ENCODE measurements at regions not wholly inside any gene's neighbourhood (a gene's known extent, or its start where the extent isn't known, plus 50 kb on each side); places are given as distances from the start of the nearest gene placed in this dataset.

DNA sequence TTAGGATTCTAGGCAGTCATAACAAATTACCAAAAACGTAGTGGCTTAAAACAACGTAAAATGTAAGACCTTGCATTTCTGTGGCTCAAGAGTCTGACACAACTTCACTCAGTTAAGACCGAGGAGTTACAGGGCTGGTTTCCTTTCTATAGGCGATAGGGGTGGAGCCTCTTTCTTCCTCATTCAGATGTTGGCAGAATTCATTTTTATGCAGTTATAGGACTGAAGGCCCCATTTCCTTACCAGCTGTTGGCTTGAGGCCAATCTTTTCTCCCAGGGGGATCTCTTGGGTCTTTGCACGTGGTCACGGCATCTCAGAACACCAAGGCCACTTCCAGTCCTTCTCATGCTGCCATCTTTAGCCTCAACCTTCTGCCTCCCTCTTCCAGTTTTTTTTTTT is 145.2 kb downstream of the KCNJ2 start:
- Histone ChIP-seq H3K27me3 (no peaks in the 10 kb centered on the region), H3K36me3 (no peaks in the 10 kb centered on the region), H3K4me1 (peaks cover 0 to 7% (median 0%) of the 10 kb centered on the region in 4 donors), H3K9me3 (no peaks in the 10 kb centered on the region), H3K4me3 (no peak overlapping the region), H3K27ac (peak overlapping the region in 1 of 5 donors; percentile 22)
- no peak for DNase-seq
- no peak for TF ChIP-seq EP300 (IDR thresholded peaks at IDR 0.05)
- TF ChIP-seq POLR2AphosphoS5 (IDR thresholded peaks at IDR 0.05): no peak
- TF ChIP-seq POLR2A (IDR thresholded peaks at IDR 0.05): no peak
- TF ChIP-seq, protein P1, sequence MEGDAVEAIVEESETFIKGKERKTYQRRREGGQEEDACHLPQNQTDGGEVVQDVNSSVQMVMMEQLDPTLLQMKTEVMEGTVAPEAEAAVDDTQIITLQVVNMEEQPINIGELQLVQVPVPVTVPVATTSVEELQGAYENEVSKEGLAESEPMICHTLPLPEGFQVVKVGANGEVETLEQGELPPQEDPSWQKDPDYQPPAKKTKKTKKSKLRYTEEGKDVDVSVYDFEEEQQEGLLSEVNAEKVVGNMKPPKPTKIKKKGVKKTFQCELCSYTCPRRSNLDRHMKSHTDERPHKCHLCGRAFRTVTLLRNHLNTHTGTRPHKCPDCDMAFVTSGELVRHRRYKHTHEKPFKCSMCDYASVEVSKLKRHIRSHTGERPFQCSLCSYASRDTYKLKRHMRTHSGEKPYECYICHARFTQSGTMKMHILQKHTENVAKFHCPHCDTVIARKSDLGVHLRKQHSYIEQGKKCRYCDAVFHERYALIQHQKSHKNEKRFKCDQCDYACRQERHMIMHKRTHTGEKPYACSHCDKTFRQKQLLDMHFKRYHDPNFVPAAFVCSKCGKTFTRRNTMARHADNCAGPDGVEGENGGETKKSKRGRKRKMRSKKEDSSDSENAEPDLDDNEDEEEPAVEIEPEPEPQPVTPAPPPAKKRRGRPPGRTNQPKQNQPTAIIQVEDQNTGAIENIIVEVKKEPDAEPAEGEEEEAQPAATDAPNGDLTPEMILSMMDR (IDR thresholded peaks at IDR 0.05): no peak
- intact Hi-C loops (cut with DNase I; ENCODE audit: low total_unique reads): no loop called here
- 69 to 85% (median 83%) methylated on average over 6 of the region's 6 CpGs for WGBS, 5 donors

DNA sequence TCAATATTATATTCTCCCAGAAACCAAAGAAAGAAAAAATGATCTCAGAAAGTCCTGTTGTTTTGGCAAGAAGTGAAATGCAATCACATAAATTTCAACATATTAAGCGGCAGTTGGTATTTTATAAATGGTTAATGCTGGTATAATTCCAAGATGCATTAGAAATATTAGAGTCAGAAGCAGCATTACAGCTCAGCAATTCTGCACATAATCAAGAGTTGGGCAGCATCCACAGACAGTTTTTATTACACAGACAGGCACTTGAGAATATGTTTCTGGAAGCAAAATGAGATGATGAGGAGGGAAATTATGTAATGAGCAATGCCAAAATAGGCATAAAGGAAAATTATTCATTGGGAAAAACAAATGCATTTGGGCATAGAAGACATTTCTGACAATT is 148.1 kb downstream of the KCNJ2 start:
- peaks cover 0 to 24% (median 0%) of the 10 kb centered on the region in 4 donors for H3K4me1 ChIP-seq
- intact Hi-C loops (cut with DNase I; ENCODE audit: low total_unique reads): no loop called here
- DNase-seq: no peak
- no peak overlapping the region for H3K4me3 ChIP-seq
- TF ChIP-seq POLR2AphosphoS5 (IDR thresholded peaks at IDR 0.05) (no peak), EP300 (IDR thresholded peaks at IDR 0.05) (no peak), POLR2A (IDR thresholded peaks at IDR 0.05) (no peak)
- TF ChIP-seq, protein P1 (IDR thresholded peaks at IDR 0.05): no peak
- 64 to 89% (median 78%) methylated on average over 1 of the region's 1 CpG for WGBS, 5 donors
- H3K27ac ChIP-seq: no peak overlapping the region
- H3K36me3 ChIP-seq: no peaks in the 10 kb centered on the region
- no peaks in the 10 kb centered on the region for H3K9me3 ChIP-seq
- no peaks in the 10 kb centered on the region for H3K27me3 ChIP-seq

DNA sequence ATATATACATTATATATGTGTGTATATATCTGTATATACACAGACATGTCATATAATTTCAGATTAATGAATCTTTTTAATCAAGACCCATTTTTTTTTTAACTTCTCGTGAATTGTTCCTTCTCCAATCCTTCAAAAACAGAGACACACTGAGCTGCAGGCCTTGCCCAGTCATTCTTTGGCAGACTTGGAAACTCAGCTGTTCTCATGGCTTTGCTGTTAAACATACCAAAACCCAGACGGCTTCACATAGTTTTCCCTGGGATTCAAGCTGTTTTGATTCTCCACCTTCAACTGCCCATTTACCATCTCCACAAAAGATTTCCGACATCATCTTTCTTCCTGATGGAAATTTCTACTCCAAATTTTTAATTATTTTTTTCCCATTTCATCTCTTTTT is 148.7 kb downstream of the KCNJ2 start:
- Histone ChIP-seq H3K4me1 (peaks cover 0 to 31% (median 0%) of the 10 kb centered on the region in 4 donors), H3K27ac (no peak overlapping the region), H3K9me3 (no peaks in the 10 kb centered on the region), H3K27me3 (no peaks in the 10 kb centered on the region), H3K36me3 (no peaks in the 10 kb centered on the region), H3K4me3 (no peak overlapping the region)
- intact Hi-C loops (cut with DNase I; ENCODE audit: low total_unique reads): no loop called here
- 70 to 87% (median 81%) methylated on average over 3 of the region's 3 CpGs for WGBS, 5 donors
- TF ChIP-seq EP300 (IDR thresholded peaks at IDR 0.05): no peak
- no peak for TF ChIP-seq POLR2AphosphoS5 (IDR thresholded peaks at IDR 0.05)
- TF ChIP-seq, protein P1 (IDR thresholded peaks at IDR 0.05): no peak
- no peak for TF ChIP-seq POLR2A (IDR thresholded peaks at IDR 0.05)
- DNase-seq: no peak

DNA sequence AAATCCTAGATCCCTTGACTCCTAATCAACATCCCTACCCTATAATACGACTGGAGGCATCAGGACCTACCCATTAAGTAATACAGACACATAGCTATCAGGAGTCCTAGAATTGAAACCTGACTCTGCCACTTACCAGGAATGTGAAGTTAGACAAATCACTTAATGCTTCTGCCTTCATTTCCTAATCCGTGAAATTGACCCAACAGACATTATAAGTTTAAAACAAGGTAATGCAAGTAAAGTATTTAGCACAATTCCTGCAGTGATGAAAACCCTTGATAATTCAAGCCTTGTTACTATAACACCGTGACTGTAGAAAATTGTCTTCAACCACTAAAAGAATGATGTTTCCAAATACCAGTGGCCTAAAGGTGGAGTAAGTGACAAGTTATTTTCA is 150.2 kb downstream of the KCNJ2 start:
- no peak for DNase-seq
- Histone ChIP-seq H3K4me3 (no peak overlapping the region), H3K27ac (no peak overlapping the region), H3K27me3 (no peaks in the 10 kb centered on the region), H3K36me3 (no peaks in the 10 kb centered on the region), H3K4me1 (peaks cover 0 to 34% (median 0%) of the 10 kb centered on the region in 4 donors), H3K9me3 (no peaks in the 10 kb centered on the region)
- TF ChIP-seq POLR2AphosphoS5 (IDR thresholded peaks at IDR 0.05) (no peak), POLR2A (IDR thresholded peaks at IDR 0.05) (no peak), EP300 (IDR thresholded peaks at IDR 0.05) (no peak)
- TF ChIP-seq, protein P1 (IDR thresholded peaks at IDR 0.05): no peak
- 70 to 82% (median 74%) methylated on average over 3 of the region's 3 CpGs for WGBS, 5 donors
- intact Hi-C loops (cut with DNase I; ENCODE audit: low total_unique reads): no loop called here

All from stomach (tissue), 8 donors.